Fibroblast of skin of left biceps (primary cell): ENCODE measurements at regions not wholly inside any gene's neighbourhood (a gene's known extent, or its start where the extent isn't known, plus 50 kb on each side); places are given as distances from the start of the nearest gene placed in this dataset.

Experiments used
- DNase-seq, 2 experiments: peaks; one replicate each; pipeline ENCODE4 v3.0.0-alpha.2; 2013; ENCODE audit warnings: low read depth in 2 of 2

DNA sequence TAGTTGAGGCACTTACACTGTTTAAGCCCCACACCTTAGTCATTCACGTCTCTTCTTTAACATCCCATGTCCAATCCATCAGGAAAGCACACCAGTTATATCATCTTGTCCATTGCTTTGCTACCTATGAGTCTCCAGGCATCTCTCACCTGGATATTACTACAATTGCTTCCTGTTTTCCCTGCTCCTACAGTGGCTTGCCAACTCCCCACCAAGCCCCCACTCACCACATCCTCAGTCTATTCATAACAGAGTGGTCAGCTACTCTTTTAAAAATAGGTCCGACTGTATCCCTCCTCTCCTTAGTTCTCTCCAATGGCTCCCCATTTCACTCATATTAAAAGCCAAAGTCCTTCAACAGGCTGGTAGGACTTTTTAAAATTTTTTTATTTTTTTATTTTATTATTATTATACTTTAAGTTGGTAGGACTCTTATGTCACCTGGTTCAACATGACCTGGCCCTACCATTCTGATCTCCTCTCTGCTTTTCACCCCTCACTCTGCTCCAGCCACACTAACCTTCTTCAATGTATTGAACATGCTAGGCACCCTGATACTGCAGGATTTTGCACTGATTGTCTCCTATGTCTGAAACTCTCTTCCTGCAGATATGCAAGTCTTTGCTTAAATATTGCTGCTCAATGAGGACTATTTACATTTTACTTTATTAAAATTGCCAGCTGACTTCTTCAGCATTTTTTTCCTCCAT lies 253.2 kb downstream of the CYRIA start:
- DNase-seq = no peak

DNA sequence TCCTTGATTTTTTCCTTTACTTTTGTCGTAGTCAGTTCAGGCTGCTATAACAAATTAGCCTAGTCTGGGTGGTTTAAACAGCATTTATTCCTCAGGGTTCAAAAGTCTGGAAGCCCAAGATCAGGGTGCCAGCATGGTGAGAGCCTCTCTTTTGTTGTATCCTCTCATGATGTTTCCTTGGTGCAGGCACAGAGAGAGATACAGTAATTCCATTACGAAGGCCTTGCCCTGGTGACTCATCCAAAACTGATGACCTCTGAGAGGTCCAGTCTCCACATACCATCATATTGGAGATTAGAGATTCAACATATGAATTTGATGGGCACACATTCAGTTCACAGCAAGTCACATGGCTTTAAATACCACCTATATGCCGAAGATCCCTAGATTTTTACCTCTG lies 253.8 kb downstream of the CYRIA start:
- DNase-seq = no peak

DNA sequence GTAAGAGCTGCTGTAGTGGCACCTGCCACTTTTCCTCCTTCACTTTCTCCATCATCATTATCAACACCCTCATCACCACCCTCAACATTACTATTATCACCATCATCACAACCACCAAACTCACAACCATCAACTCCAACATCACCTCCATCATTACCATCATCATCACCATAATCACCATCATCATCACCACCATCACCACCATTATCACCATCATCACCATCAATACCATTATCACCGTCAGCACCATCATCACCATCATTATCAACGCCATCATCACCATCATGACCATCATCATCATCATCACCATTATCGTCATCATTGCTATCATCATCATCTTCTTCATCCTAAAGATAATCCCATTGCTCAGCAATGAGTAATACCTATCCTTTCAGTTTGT lies 255.8 kb downstream of the CYRIA start:
- no peak for DNase-seq

- DNase-seq = no peak
Observed at GRCh38 chr2:16409006-16409390, 256.6 kb downstream of the CYRIA start.

DNA sequence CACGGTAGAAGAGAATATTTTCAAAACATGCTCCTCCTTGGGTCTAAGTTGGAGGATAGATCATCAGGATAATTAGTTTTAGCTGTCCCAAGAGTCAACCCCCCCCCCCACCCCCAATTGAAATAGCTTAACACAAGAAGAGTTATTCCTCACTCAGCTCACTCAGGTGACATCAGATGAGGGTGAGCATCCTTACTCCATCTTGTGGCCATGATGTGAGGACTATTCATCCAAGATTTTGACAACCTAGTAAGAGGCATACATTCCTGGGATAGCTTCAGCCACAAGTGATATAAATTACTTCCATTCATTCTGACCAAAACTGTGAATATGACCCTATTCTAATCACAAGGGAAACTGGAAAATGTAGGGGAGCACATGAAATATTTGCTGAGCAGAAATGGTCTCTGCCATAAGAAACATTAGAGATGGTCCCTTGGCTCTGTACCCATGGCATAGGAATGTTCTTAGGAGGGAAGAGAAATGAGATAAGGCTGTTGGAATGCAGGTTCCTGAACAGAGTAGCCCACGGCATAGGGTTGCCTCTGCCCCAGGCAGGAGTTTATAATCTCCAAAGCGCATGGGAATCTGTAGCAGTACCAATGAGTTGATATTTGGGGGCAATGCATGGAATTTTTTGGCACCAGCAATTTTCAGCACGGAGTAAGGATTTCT lies 257.2 kb downstream of the CYRIA start:
- no peak for DNase-seq

DNA sequence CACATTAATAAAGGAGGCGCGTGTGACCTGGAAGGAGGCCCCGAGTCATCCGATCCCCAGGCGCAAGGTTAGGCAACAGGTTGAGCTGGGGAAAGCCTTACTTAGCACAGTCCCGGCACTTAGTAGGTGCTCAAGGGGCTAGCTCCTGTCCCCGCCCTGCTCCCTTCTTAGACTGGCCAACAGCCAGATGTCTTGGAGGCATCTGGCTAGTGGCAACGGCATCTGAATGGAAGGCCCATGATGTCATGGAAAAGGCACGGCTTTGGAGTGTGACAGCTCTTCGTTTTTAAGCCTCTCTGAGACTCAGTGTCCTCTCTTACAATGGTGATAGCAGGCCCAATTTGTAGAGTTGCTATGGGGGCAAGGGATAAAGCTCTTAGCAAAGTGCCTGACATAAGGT lies 258.3 kb downstream of the CYRIA start:
- DNase-seq = no peak

GRCh38 chr2:16406496-16407289 lies 258.9 kb downstream of the CYRIA start:
- no peak for DNase-seq

- DNase-seq = no peak
Observed at GRCh38 chr2:16405551-16405950, 260.1 kb downstream of the CYRIA start.

- DNase-seq = no peak
Observed at GRCh38 chr2:16404551-16405300, 260.9 kb downstream of the CYRIA start.

GRCh38 chr2:16404146-16404545 lies 261.5 kb downstream of the CYRIA start:
- no peak for DNase-seq

- no peak for DNase-seq
Observed at GRCh38 chr2:16402891-16403290, 262.7 kb downstream of the CYRIA start.

DNA sequence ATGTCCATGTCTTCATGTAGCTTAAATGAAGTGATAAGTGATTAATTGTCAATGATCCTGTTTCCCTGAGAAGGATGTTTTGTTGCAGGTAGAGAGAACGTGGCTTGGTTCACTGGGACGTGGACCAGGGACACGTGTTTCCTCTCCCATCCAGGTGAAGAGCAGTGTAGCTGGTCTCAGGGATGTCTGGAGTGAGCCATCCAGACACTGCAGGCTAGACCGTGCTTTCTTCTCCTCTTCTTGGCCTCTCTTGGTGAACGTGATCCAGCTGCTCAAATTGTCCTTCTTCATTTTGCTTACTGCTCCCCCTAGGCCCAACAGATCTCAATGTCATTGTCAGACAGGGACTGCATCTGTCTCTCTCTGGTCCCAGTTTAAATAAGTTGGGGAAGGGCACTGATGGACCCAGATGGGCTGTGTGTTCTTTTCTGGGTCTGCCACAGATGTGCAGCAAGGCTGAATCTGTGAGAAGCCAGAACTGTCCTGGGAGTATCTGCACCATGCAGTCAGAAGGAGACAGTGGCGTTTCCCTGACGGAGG lies 263.8 kb downstream of the CYRIA start:
- no peak for DNase-seq

DNA sequence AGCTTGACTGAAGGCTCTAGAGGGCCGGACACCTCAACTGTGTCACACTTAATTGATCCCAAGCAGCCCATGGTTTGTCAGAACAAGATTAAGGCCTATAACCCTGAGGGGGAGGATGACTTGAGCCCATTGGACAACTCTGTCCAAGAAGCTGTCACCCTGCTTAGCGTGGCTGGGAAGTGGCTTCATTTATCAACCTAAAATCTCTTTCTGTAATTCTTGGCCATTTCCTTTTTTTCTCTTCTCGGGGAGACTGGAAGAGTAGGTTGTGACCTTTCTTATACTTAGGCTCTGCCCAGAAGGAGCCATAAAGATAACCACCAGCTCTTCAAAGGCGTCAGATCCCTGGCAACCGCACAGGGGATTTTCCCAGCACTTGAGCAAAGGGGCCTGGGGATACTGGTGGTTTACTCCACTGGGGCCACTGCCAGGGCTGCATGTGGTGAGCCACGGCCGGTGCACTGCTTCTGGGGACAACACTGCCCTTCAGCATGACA lies 265.5 kb downstream of the CYRIA start:
- no peak for DNase-seq

GRCh38 chr2:16398486-16399043 lies 267.1 kb downstream of the CYRIA start:
- no peak for DNase-seq

DNA sequence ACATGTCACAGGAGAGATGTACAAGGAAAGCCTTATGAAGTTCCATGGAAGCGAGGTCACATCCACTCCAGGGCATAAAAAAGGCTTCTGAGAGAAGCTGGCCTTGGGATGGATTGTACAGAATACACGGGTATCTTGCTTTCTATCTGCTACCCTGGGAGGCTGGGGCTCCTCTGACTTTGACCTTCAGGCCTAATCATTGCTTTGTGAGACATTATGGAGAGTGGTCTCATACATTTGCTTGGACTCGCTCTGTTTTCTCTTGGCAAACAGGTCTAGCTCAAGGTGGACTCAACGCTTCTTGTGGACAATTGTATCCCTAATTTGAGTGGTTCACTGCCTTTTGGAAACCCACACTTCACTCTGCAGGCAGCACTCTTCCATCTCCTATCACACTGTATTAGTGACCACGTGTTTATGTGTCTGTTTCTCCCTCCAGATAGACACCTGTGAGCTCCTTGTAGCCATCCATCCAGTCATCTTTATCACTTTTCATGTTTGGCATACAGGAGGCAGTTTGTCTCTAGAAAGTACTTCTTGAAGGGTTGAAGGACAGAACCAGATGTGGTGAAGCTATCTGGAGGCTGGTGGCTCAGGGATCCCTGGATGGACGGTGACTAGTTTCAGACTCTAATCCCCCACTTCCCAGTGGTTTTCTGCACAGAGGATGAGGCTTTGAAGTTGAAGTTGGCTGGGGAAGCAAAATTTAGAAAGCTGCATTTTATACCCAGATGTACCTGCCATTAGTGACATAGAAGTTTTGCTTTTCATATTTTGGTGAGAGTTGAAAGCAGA lies 267.8 kb downstream of the CYRIA start:
- DNase-seq = no peak

DNA sequence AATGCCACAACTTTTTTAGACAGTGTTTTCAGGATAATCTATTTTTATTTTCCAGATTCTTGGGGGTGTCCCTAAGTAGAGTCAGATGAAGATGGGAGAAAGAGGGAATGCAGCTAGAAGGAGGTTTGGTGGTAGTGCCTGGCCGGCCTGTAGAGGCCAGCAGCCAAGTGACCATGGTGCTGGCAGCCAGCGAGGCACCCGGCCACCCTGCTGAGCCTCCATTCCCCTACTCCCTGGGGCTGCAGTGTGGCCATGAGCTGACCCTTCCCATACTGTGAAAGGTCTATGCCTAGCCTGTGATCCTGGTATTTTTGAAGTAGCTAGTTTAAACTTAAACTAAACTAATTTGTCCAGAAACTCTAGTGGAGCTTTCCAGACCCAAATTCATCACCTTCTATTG lies 268.6 kb downstream of the CYRIA start:
- DNase-seq = no peak

DNA sequence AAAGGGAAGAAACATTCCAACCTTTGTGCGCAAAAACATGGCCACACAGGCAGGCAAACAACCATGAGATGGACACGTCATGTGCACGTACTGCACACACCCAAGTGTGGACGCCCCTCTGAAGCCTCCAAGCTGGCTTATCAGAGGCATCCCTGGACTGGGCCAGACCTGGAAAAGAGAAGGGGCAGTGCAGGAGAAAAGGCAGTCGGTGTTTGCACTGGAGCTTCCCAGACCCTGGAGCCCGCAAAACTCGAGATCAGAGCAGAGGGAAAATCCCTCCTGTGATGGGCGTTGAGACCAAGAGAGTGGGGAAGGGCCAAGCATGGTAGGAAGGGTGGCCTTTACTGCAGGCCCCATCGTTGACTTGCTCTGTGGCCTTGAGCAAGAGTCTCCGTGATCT lies 269.5 kb downstream of the CYRIA start:
- no peak for DNase-seq

GRCh38 chr2:16395601-16396000 lies 270.0 kb downstream of the CYRIA start:
- no peak for DNase-seq

DNA sequence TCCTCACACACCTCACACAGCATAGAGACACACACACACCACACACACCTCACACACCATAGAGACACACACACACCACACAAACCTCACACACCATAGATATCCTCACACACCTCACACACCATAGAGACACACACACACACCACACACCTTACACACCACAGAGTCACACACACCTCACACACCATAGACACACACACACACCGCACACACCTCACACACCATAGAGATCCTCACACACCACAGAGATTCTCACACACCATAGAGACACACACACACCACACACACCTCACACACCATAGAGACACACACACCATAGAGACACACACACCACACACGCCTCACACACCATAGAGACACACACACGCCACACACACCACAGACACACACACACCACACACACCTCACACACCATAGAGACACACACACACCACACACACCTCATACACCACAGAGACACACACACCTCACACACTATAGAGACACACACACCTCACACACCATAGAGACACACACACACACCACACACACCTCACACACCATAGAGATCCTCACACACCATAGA lies 270.6 kb downstream of the CYRIA start:
- DNase-seq = no peak
